ENCODE measurements at regions not wholly inside any gene's neighbourhood (a gene's known extent, or its start where the extent isn't known, plus 50 kb on each side); places are given as distances from the start of the nearest gene placed in this dataset.

GRCh38 chr21:34022627-34023335, 50.6 kb upstream of the MRPS6 start:
- no peak for DNase-seq (ENCODE audit: low read depth)
- in situ Hi-C loops (cut with HindIII; ENCODE audit: low pct_unique_long_range_greater_than_20kb, low sequenced_read_pairs) = no loop called here

DNA sequence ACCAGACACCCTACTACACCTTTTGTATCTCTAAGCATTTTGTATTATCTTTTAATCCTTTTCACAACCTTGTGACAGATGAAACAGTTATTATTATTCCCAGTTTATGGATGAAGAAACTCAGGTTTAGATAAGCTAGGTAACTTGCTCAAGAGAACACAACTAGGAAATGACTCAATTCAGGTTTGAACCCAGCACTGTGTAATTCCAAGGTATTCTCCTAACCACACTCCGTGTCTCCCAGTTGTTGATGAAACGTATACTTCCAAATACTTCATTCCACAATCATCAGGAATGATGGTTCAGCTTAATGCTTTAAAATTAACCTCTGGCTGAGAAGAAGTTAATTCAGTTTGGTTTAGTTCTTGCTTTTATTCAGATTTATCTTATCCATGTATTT, 51.7 kb upstream of the MRPS6 start:
- DNase-seq (ENCODE audit: low read depth) = no peak
- in situ Hi-C loops (cut with HindIII; ENCODE audit: low pct_unique_long_range_greater_than_20kb, low sequenced_read_pairs) = no loop called here

DNA sequence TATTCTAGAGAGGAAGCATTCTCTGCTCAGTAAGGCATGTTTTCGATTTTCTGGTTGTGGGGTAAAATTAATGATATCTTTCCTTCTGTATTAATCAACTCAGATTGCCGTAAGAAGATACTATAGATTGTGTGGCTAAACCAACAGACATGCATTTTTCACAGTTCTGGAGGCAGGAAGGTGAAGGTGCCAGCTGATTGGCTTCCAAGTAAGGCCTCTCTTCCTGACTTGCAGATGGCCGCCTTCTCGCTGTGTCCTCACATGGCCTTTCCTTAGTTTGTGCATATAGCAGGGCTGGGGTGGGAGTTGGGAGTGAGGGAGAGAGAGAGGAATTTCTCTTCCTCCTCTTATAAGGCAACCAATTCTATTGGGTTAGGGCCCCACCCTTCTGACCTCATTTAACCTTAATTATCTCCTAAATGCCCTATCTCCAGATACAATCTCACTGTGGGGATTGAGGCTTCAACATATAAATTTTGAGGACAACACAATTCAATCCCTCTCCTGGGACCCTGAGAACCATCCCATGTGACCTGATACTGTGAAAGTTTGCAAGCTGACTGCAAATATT, 52.3 kb upstream of the MRPS6 start:
- in situ Hi-C loops (cut with HindIII; ENCODE audit: low pct_unique_long_range_greater_than_20kb, low sequenced_read_pairs) = no loop called here

GRCh38 chr21:34020005-34020847, 53.2 kb upstream of the MRPS6 start:
- no peak for DNase-seq (ENCODE audit: low read depth)
- in situ Hi-C loops (cut with HindIII; ENCODE audit: low pct_unique_long_range_greater_than_20kb, low sequenced_read_pairs) = no loop called here

More for the DNA sequence above, 52.3 kb upstream of the MRPS6 start:
- no peak for DNase-seq (ENCODE audit: low read depth)

GRCh38 chr21:34019402-34019801, 54.0 kb upstream of the MRPS6 start:
- in situ Hi-C loops (cut with HindIII; ENCODE audit: low pct_unique_long_range_greater_than_20kb, low sequenced_read_pairs) = no loop called here
- no peak for DNase-seq (ENCODE audit: low read depth)

DNA sequence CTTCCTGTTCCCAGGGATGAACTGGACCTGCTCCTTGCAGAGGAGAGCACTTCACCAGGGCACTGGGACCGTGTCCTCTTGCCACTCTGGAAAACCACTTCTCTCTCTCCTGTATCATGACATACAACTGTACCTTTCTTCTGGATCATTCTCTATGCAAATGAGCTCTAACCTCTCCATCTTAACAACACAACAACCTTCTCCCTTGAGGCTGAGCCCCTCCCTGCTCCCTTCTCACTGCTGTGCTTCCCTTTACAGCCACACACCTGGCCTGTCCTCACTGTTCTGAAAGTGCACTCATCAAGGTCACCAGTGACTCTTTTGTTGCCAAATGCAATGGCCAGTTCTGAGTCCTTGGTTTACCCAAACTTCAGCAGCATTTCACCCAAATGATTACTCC, 54.5 kb upstream of the MRPS6 start:
- in situ Hi-C loops (cut with HindIII; ENCODE audit: low pct_unique_long_range_greater_than_20kb, low sequenced_read_pairs) = no loop called here

GRCh38 chr21:34018185-34018584, 55.2 kb upstream of the MRPS6 start:
- DNase-seq (ENCODE audit: low read depth) = no peak
- in situ Hi-C loops (cut with HindIII; ENCODE audit: low pct_unique_long_range_greater_than_20kb, low sequenced_read_pairs) = no loop called here

More for the DNA sequence above, 54.5 kb upstream of the MRPS6 start:
- DNase-seq (ENCODE audit: low read depth) = no peak

GRCh38 chr21:34017039-34017961, 56.1 kb upstream of the MRPS6 start:
- in situ Hi-C loops (cut with HindIII; ENCODE audit: low pct_unique_long_range_greater_than_20kb, low sequenced_read_pairs) = no loop called here
- no peak for DNase-seq (ENCODE audit: low read depth)

- in situ Hi-C loops (cut with HindIII; ENCODE audit: low pct_unique_long_range_greater_than_20kb, low sequenced_read_pairs) = no loop called here
- DNase-seq (ENCODE audit: low read depth) = no peak
These were observed 60.7 kb upstream of the MRPS6 start for GRCh38 chr21:34012640-34013039.

- in situ Hi-C loops (cut with HindIII; ENCODE audit: low pct_unique_long_range_greater_than_20kb, low sequenced_read_pairs) = no loop called here
These were observed 61.7 kb upstream of the MRPS6 start for GRCh38 chr21:34011660-34012059.

DNA sequence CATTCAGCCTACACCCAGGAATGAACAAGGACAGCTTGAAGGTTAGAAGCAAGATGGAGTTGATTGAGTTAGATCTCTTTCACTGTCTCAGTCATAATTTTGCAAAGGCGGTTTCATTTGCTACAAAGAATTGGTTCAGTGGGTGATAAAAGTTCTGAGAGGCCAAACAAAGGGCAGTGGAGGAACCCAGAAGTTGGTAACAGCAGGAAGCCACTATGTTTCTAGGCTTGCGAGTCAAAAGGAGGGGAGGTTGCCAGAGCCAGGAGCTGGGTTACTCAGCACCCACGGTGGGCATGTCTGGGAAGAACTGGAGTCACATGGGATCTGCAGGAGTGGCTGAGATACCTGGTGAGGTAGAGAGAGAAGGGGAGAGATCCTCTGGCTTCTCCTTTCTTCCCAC, 64.2 kb upstream of the MRPS6 start:
- in situ Hi-C loops (cut with HindIII; ENCODE audit: low pct_unique_long_range_greater_than_20kb, low sequenced_read_pairs) = no loop called here
- DNase-seq (ENCODE audit: low read depth) = no peak

More at GRCh38 chr21:34011660-34012059, 61.7 kb upstream of the MRPS6 start:
- DNase-seq (ENCODE audit: low read depth) = peak; percentile 17

DNA sequence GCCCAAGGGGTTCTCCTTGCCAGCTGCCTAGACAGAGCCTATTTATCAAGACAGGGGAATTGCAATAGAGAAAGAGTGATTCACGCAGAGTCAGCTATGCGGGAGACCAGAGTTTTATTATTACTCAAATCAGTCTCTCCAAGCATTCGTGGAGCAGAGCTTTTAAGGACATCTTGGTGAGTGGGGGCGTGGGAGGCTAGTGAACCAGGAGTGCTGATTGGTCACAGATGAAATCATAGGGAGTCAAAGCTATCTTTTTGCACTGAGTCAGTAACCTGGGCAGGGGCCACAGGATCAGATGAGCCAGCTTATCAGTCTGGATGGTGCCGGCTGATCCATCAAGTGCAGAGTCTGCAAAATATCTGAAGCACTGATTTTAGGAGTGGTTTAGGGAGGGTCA, 64.8 kb upstream of the MRPS6 start:
- DNase-seq (ENCODE audit: low read depth) = no peak
- in situ Hi-C loops (cut with HindIII; ENCODE audit: low pct_unique_long_range_greater_than_20kb, low sequenced_read_pairs) = no loop called here

GRCh38 chr21:34006611-34007168, 66.7 kb upstream of the MRPS6 start:
- no peak for DNase-seq (ENCODE audit: low read depth)
- in situ Hi-C loops (cut with HindIII; ENCODE audit: low pct_unique_long_range_greater_than_20kb, low sequenced_read_pairs) = no loop called here

DNA sequence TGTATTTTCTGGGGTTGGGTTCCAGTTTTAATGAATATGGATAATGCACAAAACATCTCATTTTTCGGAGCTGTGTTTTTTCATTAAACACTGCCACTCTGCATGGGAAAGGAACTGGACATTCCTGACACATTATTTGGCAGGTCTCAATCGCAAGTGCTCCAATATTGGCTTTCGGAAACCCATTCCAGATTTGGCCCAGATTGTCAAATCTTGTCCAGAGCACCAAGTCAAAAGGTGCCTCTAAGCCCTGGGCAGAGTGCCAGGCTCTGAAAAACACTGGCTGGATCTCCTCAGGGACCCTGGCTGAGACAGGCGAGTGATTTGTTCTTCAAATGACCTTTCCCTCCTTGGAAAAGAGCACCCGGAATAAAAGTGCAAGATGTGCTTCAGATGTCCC, 68.4 kb upstream of the MRPS6 start:
- in situ Hi-C loops (cut with HindIII; ENCODE audit: low pct_unique_long_range_greater_than_20kb, low sequenced_read_pairs) = no loop called here
- DNase-seq (ENCODE audit: low read depth) = no peak

DNA sequence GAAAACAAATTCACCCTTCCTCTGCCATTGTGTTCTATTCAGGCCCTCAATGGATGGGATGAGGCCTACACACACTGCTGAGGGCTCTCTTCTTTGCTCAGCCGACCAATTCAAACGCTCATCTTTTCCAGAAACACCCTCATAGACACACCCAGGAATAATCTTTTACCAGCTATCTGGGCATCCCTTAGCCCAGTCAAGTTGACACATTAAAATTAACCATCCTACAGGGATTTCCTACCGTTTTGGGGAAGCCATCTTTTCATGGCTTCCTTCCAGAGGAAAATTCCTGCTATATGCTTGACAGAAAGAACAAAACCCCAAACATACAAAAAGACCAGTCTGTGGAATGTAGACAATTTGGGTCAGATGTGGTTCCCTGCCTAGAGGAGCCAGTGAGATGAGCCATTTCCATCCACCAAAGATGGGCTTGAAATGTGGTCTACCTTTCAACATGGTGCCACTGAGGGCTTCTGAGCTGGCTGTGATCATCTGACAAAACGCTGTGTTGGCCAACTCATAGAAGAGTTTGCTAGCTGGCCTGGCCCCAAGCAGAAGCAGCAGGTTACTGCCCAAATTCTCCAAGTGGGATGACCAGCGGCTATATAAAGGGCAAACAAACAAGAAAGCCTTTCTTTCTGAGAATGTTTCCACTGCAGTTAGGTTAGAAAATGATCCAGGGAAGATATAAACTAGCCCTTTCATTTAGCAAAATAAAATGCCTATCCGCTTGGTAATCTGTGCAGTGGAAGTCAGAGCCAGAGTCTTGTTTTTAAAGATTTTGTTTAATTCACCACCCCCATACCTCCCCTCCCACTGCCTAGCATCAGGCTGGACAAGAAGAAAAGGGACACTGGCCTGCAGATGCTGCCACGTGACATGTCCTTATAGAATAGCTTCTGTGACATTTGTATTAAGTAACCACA, 69.1 kb upstream of the MRPS6 start:
- in situ Hi-C loops (cut with HindIII; ENCODE audit: low pct_unique_long_range_greater_than_20kb, low sequenced_read_pairs) = no loop called here
- DNase-seq (ENCODE audit: low read depth) = no peak

- in situ Hi-C loops (cut with HindIII; ENCODE audit: low pct_unique_long_range_greater_than_20kb, low sequenced_read_pairs) = no loop called here
- no peak for DNase-seq (ENCODE audit: low read depth)
These were observed 70.0 kb upstream of the MRPS6 start for GRCh38 chr21:34003428-34003827.

- no peak for DNase-seq (ENCODE audit: low read depth)
- in situ Hi-C loops (cut with HindIII; ENCODE audit: low pct_unique_long_range_greater_than_20kb, low sequenced_read_pairs) = no loop called here
These were observed 73.0 kb upstream of the MRPS6 start for GRCh38 chr21:34000375-34000774.

Measured in Caki2 (cell line).